HCT116 (cell line): ENCODE measurements at regions not wholly inside any gene's neighbourhood (a gene's known extent, or its start where the extent isn't known, plus 50 kb on each side); places are given as distances from the start of the nearest gene placed in this dataset.

Experiments used
- ATAC-seq: fragments of 200-7000 bp; cut with Tn5 transposase; 2 replicates; pipeline ENCODE4 v1.9.1; 2020; ENCODE audit warnings: mild to moderate bottlenecking, moderate library complexity
- BruUV-seq: library from RNA; stranded (reverse); fragments of 400-500 nt; replicated peaks from 2 replicates; lab custom pipeline; 2021; lab: Mats Ljungman, UMichigan
- CTCF ChIA-PET: fragments of 300-600 bp; sonication (Branson Sonifier 250); formaldehyde crosslinking; loops from one replicate; lab custom pipeline; 2021; ENCODE audit warnings: antibody characterized with exemption; lab: Charles Lee
- POLR2A ChIA-PET: fragments of 300-600, 350-600 bp; sonication (Branson Sonifier 250); formaldehyde crosslinking; loops from one replicate; lab custom pipeline; 2021; ENCODE audit warnings: antibody characterized with exemption; lab: Charles Lee
- RAD21 ChIA-PET, 2 experiments: fragments of 300-600 bp; sonication (Branson Sonifier 250); formaldehyde crosslinking; loops; one replicate each; lab custom pipeline; 2023; ENCODE audit warnings: low total read pairs in 2 of 2; ENCODE audit not compliant: uncharacterized antibody in 2 of 2, unreplicated experiment in 2 of 2, low non-redundant PET in 1 of 2; lab: Charles Lee
- DNase-seq: peaks from one replicate; pipeline ENCODE4 v3.0.0-alpha.2; 2010; ENCODE audit warnings: low read depth, low spot score
- H2AFZ ChIP-seq: fragments of 200-600 bp; shearing (Covaris generic), sonication (generic); 2 replicates; pipeline ENCODE4 v1.6.1; 2017; ENCODE audit warnings: low read depth, mixed run types, mixed read lengths, antibody characterized with exemption, low read length; ENCODE audit not compliant: poor library complexity, severe bottlenecking
- H3K27ac ChIP-seq: 2 replicates; pipeline ENCODE4 v1.5.1; 2012; ENCODE audit warnings: low read depth, low read length
- H3K27me3 ChIP-seq: fragments of 200-600 bp; sonication (generic); 2 replicates; pipeline ENCODE4 v1.6.1; 2016; ENCODE audit warnings: mixed run types, low read length, mixed read lengths; ENCODE audit not compliant: insufficient read depth
- H3K36me3 ChIP-seq, 2 experiments: fragments of 200-500 bp in 1 of 2; fragments of 200-600 bp in 1 of 2; sonication (Bioruptor generic) in 1 of 2; sonication (generic) in 1 of 2; 2 replicates each; pipeline versions ENCODE4 v1.5.1 to v1.6.1; 2014 to 2016; ENCODE audit warnings: low read length in 2 of 2, inconsistent platforms in 1 of 2, mixed read lengths in 1 of 2, mixed run types in 1 of 2; ENCODE audit not compliant: insufficient read depth in 2 of 2, control insufficient read depth in 1 of 2
- H3K4me1 ChIP-seq, 2 experiments: fragments of 200-600 bp in 1 of 2; sonication (generic) in 1 of 2; 2 replicates each; pipeline versions ENCODE4 v1.5.1 to v1.6.1; 2012 to 2017; ENCODE audit warnings: low read length in 2 of 2, inconsistent platforms in 1 of 2, mild to moderate bottlenecking in 1 of 2, mixed read lengths in 1 of 2, mixed run types in 1 of 2, moderate library complexity in 1 of 2; ENCODE audit not compliant: insufficient read depth in 2 of 2, control insufficient read depth in 1 of 2
- H3K4me2 ChIP-seq: fragments of 200-600 bp; sonication (generic); 2 replicates; pipeline ENCODE4 v1.6.1; 2017; ENCODE audit warnings: mixed run types, low read length, mixed read lengths
- H3K4me3 ChIP-seq, 2 experiments: fragments of 200-600 bp in 1 of 2; sonication (generic) in 1 of 2; replicated peaks in 1 of 2; 2 replicates each; pipeline ENCODE4 v1.5.1; 2011 to 2016; ENCODE audit warnings: low read length in 2 of 2, control low read depth in 1 of 2, low read depth in 1 of 2, mild to moderate bottlenecking in 1 of 2, mixed read lengths in 1 of 2, mixed run types in 1 of 2
- H3K79me2 ChIP-seq: fragments of 200-600 bp; sonication (generic); 2 replicates; pipeline ENCODE4 v1.6.1; 2017; ENCODE audit warnings: mild to moderate bottlenecking, mixed run types, low read length, moderate library complexity, mixed read lengths; ENCODE audit not compliant: insufficient read depth
- H3K9ac ChIP-seq: fragments of 200-600 bp; sonication (generic); 2 replicates; pipeline ENCODE4 v1.6.1; 2016; ENCODE audit warnings: low read length, mixed read lengths
- H3K9me2 ChIP-seq: fragments of 200-600 bp; sonication (generic), shearing (Covaris generic); 2 replicates; pipeline ENCODE4 v1.6.1; 2017; ENCODE audit warnings: mixed run types, mild to moderate bottlenecking, moderate library complexity; ENCODE audit not compliant: insufficient read depth
- H3K9me3 ChIP-seq, 2 experiments: fragments of 200-500 bp in 1 of 2; fragments of 200-600 bp in 1 of 2; sonication (Bioruptor generic) in 1 of 2; sonication (generic) in 1 of 2; 2 replicates each; pipeline ENCODE4 v1.6.1; 2014 to 2017; ENCODE audit warnings: low read length in 2 of 2, mixed read lengths in 2 of 2, inconsistent platforms in 1 of 2, low read depth in 1 of 2, mild to moderate bottlenecking in 1 of 2, mixed run types in 1 of 2, moderate library complexity in 1 of 2; ENCODE audit not compliant: control insufficient read depth in 1 of 2, insufficient read depth in 1 of 2
- H4K20me1 ChIP-seq: fragments of 200-600 bp; sonication (generic), shearing (Covaris generic); 2 replicates; pipeline ENCODE4 v1.6.1; 2017; ENCODE audit warnings: mixed run types, mild to moderate bottlenecking, moderate library complexity; ENCODE audit not compliant: insufficient read depth
- ATF3 ChIP-seq: IDR thresholded peaks from 2 replicates; pipeline ENCODE4 v1.6.1; 2012
- CBX3 ChIP-seq: IDR thresholded peaks from 2 replicates; pipeline ENCODE4 v1.6.1; 2012; ENCODE audit warnings: low read depth
- CEBPB ChIP-seq: IDR thresholded peaks from 2 replicates; pipeline ENCODE4 v1.6.1; 2012; ENCODE audit warnings: low read depth
- CTCF ChIP-seq, 3 experiments: fragments of 200-600 bp in 1 of 3; sonication (generic) in 1 of 3; IDR thresholded peaks in 2 of 3; conservative IDR thresholded peaks in 1 of 3; 2 replicates each; pipeline ENCODE4 v1.5.1; 2012 to 2017; ENCODE audit warnings: low read depth in 2 of 3, low read length in 2 of 3, antibody characterized with exemption in 1 of 3, borderline replicate concordance in 1 of 3, control low read depth in 1 of 3, mild to moderate bottlenecking in 1 of 3, mixed read lengths in 1 of 3, mixed run types in 1 of 3, moderate library complexity in 1 of 3; ENCODE audit not compliant: insufficient read depth in 1 of 3
- EGR1 ChIP-seq: IDR thresholded peaks from 2 replicates; pipeline ENCODE4 v1.6.1; 2012; ENCODE audit warnings: low read depth
- ELF1 ChIP-seq: IDR thresholded peaks from 2 replicates; pipeline ENCODE4 v1.6.1; 2012; ENCODE audit warnings: low read depth, borderline replicate concordance
- FOSL1 ChIP-seq: IDR thresholded peaks from 2 replicates; pipeline ENCODE4 v1.6.1; 2012; ENCODE audit warnings: low read depth
- POLR2A ChIP-seq: IDR thresholded peaks from 2 replicates; pipeline ENCODE4 v1.7.0; 2011; ENCODE audit warnings: borderline replicate concordance; ENCODE audit not compliant: insufficient read depth, insufficient read length; ENCODE audit errors: extremely low read depth
- REST ChIP-seq: IDR thresholded peaks from 2 replicates; pipeline ENCODE4 v1.6.1; 2012; ENCODE audit warnings: low read depth
- SIN3A ChIP-seq: IDR thresholded peaks from 2 replicates; pipeline ENCODE4 v1.6.1; 2012; ENCODE audit warnings: low read depth
- SP1 ChIP-seq: IDR thresholded peaks from 2 replicates; pipeline ENCODE4 v1.6.1; 2012; ENCODE audit warnings: low read depth
- TCF7L2 ChIP-seq: IDR thresholded peaks from 2 replicates; pipeline ENCODE4 v1.7.0; 2011; ENCODE audit warnings: borderline replicate concordance, inconsistent platforms; ENCODE audit not compliant: insufficient read depth, insufficient read length; ENCODE audit errors: extremely low read depth
- YY1 ChIP-seq: IDR thresholded peaks from 2 replicates; pipeline ENCODE4 v1.6.1; 2011; ENCODE audit warnings: low read length, low read depth, moderate library complexity, mild to moderate bottlenecking; ENCODE audit not compliant: insufficient replicate concordance; ENCODE audit errors: extremely low read depth
- ZBTB33 ChIP-seq: IDR thresholded peaks from 2 replicates; pipeline ENCODE4 v1.6.1; 2011; ENCODE audit warnings: mild to moderate bottlenecking, low read length, moderate library complexity; ENCODE audit not compliant: insufficient replicate concordance; ENCODE audit errors: extremely low read depth
- ZFX ChIP-seq: fragments of 450-650 bp; IDR thresholded peaks from 2 replicates; pipeline ENCODE4 v1.6.1; 2017
- intact Hi-C: fragments of 100-400 bp; cut with micrococcal nuclease; formaldehyde crosslinking; loops from 2 replicates; pipeline ENCODE4 v1.10.0; 2022

- BruUV-seq, result no TSS peak
- DNase-seq (no peak), ATAC-seq (no peak)
- CTCF ChIA-PET, result no interaction called here
- H2AFZ ChIP-seq, result no peak overlapping the region
- H3K9me3 ChIP-seq, result peaks cover 11 to 12% of the 10 kb centered on the region in 2 experiments; a peak in 2 of 4 replicates
- H3K4me2 ChIP-seq, result no peak overlapping the region
- RAD21 ChIA-PET, result no interaction called here
- TF ChIP-seq REST (no peak), ZFX (no peak), SIN3A (no peak), YY1 (no peak), ATF3 (no peak)
- intact Hi-C loops, result no loop called here
- H3K4me3 ChIP-seq, result no peak overlapping the region
- H3K36me3 ChIP-seq, result no peaks in the 10 kb centered on the region
- no peak overlapping the region for H3K27ac ChIP-seq
- no peaks in the 10 kb centered on the region for H3K79me2 ChIP-seq
- H3K4me1 ChIP-seq, result no peaks in the 10 kb centered on the region
- POLR2A ChIA-PET, result no interaction called here
- H3K27me3 ChIP-seq, result no peaks in the 10 kb centered on the region
- no peaks in the 10 kb centered on the region for H4K20me1 ChIP-seq
- H3K9ac ChIP-seq, result no peak overlapping the region
- H3K9me2 ChIP-seq, result no peaks in the 10 kb centered on the region
Measured at GRCh38 chr11:23991165-23991539, 505.7 kb upstream of the LUZP2 start.

GRCh38 chr11:23995891-23996290 lies 501.0 kb upstream of the LUZP2 start:
- no peak for ATAC-seq
- TF ChIP-seq CBX3, result no peak
- TF ChIP-seq SP1, result no peak
- no peak for TF ChIP-seq FOSL1
- TF ChIP-seq ZBTB33, result no peak
- no peak for TF ChIP-seq CTCF (IDR thresholded peaks at IDR 0.05 in 2 of 3, conservative IDR thresholded peaks at IDR 0.05 in 1 of 3; ENCODE audit: borderline replicate concordance in 1 of 3, insufficient read depth in 1 of 3, low read depth in 2 of 3, low read length in 2 of 3)
- TF ChIP-seq ELF1, result no peak
- TF ChIP-seq EGR1, result no peak
- no peak for TF ChIP-seq CEBPB
- TF ChIP-seq TCF7L2, result no peak
- TF ChIP-seq POLR2A, result no peak

More at GRCh38 chr11:23995891-23996290, 501.0 kb upstream of the LUZP2 start:
- BruUV-seq, result no TSS peak
- peaks cover 11 to 21% of the 10 kb centered on the region in 2 experiments; a peak in 2 of 4 replicates for H3K9me3 ChIP-seq
- H4K20me1 ChIP-seq, result no peaks in the 10 kb centered on the region
- H3K4me2 ChIP-seq, result no peak overlapping the region
- H2AFZ ChIP-seq, result no peak overlapping the region
- no peaks in the 10 kb centered on the region for H3K27me3 ChIP-seq
- intact Hi-C loops, result no loop called here
- H3K79me2 ChIP-seq, result no peaks in the 10 kb centered on the region
- CTCF ChIA-PET, result no interaction called here
- POLR2A ChIA-PET, result no interaction called here
- H3K36me3 ChIP-seq, result no peaks in the 10 kb centered on the region
- no peak overlapping the region for H3K27ac ChIP-seq
- no peaks in the 10 kb centered on the region for H3K9me2 ChIP-seq
- RAD21 ChIA-PET, result no interaction called here
- no peak for DNase-seq
- H3K4me1 ChIP-seq, result no peaks in the 10 kb centered on the region
- no peak overlapping the region for H3K4me3 ChIP-seq
- H3K9ac ChIP-seq, result no peak overlapping the region
